NCI-H510A (cell line): ENCODE measurements at regions not wholly inside any gene's neighbourhood (a gene's known extent, or its start where the extent isn't known, plus 50 kb on each side); places are given as distances from the start of the nearest gene placed in this dataset.

ENCODE experiments used
- DNase-seq: peaks from one replicate; lab custom pipeline; 2025; lab: John Stamatoyannopoulos, UW

DNA sequence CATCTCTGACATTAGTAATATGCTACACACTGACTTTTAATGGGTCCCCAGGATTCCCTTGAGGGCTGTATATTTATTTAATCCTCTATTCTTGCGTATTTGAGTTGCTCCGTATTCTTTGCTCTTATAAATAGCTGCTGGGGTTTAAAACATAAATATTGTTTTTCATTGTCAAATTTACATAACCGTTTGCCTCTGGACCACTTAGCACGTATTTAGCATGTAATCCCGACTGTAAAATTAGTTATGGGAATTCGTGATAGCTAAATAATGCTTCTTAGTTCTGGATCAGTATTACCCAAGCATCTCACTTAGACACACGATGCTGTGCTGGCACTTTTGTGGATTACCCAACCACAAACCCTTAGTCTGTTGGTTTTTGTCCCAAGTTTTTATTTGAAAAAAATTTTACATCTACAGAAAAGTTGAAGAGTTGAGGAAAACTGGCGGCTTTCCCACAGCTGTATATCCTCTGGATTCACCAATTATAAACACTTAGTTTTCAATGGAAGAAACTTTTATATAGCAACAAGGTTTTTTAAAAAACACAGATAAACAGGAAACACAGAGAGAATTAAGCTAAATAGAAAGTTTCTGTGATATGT lies 296.8 kb upstream of the TPM1 start:
- DNase-seq: no peak

GRCh38 chr15:62748196-62748595 lies 294.4 kb upstream of the TPM1 start:
- no peak for DNase-seq

- DNase-seq: no peak
Measured at GRCh38 chr15:62749036-62749815, 293.3 kb upstream of the TPM1 start.

DNA sequence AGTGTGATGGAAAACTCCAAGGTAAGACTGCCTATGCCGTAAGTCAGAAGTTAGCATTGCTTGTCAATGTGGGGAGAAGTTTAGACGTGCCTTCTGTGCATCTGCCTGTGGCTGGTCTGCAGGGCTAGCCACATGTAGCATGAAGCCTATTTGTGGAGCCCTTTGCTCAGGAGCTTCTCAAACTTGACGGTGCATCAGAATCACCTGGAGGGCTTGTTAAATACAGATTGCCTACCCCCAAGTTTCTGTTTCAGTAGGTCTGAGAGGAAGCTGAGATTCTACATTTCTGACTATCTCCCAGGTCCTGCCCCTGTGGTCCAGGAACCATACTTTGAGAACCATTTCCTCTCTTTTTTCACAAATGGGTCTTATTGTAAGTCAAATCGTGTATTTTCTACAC lies 292.1 kb upstream of the TPM1 start:
- no peak for DNase-seq

DNA sequence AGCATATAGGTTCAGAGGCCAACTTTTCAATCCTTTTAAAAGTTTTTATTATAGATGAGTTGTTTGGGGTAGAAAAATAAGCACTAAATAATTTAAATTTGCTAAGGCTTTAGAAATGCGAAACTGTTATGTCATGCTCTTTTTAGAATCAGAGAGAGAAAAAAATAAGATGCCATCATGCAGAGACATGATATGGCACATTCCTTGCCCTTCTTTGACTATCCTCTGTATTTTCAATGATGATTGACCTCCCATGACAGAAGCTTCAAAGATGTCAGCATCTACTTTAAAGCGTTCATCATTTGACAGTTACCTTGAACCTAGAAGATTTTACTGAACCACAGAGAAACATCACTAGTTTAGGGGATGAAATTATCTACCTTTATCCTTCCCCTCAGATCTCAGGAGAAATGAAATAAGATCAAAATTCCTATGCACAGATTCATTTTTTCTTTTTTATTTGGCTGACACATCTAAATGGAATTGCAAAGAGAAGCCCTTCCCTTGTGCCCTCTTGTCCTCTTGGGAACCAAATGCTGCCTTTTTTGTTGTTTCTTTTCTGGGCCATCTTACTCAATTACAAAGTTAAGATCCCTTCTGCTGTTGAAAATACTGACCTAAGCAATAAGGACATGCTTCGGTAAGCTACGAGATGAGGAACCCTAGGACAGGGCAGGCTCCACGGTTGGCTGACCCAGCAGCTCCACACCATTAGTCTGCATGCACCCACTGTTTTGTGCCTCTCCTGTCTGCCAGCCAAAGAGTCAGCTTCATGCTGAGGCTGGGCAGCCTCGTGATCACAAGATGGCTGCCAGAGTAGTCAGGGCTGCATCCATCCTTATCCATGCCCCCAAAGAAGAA lies 289.7 kb upstream of the TPM1 start:
- no peak for DNase-seq

DNA sequence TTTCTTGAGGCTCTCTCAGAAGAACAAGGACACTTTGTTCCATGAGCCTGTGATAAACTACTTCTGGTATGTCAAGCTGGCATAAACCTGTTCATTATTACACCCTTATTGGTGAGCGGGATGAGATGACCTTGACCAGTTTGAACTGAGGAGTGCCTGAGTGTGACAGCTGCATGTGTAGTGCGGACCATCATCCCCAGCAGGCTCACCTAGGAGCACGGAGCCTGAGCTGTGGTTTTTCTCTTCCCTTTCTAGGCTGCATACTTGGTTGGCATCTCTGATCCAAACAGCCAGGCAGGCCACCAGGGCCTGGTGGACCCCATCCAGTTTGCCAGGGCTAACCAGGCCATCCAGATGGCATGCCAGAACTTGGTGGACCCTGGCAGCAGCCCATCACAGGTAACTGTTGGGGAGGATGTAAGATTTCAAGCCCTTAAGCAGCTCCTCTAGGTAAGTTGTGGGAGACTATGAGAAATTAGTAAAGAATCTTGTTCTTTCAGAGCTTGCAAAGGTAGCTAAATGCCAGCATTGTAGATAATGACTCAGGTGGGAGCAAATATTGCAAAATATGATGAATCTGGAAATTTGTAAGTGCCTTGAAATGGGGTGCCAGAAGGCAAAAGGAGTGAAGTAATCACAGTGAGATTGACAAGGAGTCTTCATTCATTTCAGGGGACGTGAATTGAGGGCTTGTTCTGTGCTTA lies 288.9 kb upstream of the TPM1 start:
- DNase-seq: no peak

DNA sequence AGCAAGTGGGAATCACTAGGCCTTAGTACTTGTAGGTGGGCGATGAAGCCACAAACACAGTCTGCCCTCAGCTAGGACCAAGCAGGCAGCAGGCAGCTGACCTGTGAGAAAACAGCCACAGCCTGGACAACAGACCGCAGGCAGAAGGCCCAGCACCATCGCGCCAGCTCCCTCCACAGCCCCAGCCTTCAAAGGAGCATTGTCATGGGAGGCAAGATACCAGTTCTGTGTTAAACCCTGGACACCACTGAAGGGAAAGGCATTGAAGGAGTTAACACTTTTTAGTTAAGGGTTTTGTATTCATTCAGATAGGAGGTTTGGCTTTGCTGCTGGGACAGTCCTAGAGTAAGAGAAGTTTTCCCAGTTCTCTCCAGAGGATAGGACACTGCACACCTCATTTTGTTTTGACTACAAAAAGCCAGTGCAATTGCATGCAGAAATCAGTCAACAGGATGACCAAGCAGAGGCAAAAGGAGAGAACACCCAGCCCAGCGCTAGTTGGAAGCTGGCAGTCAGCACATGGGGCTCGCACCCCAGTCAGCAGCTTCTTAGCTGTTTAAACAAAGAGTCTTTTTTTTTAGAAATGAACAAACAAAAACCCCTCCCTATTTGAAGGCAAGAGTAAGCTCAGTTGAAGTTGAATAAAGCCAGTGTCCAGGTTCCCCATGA lies 286.1 kb upstream of the TPM1 start:
- DNase-seq: no peak

DNA sequence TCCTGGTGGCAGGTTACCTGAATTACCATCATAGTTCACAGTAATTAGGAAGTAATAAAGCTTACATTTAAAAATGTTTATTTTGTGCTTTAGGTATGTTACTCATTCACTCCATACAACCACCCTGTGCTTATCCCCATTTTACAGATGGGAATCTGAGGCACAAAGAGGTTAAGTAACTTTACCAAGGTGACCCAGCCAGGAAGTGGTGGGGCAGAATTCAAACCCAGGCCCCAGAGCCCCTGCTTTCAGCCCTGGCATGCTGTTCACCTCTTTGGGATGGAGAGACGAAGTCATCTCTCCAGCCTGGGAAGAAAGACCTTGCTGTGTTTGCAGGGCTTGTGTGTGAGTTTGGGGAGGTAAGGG lies 285.6 kb upstream of the TPM1 start:
- no peak for DNase-seq

DNA sequence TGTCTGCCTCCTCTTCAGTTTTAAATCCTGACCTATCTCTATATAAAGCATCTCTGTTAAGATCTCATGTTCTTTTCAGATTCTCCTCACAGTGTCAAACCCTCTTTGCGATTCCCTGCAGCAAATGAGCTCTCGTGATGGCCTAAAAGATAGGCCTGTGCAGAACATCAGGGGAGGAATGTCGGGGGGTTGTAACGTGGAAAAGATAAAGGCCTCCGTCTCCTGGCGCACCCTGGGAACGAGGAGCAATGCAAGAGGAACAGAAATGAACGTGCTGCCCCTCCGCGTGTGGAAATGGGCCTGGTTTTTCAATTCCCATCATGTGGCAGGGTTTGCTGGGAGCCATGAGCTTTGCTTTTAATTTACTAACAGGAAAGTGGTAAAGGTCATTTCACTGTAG lies 285.0 kb upstream of the TPM1 start:
- no peak for DNase-seq

GRCh38 chr15:62758126-62758951 lies 284.2 kb upstream of the TPM1 start:
- no peak for DNase-seq

GRCh38 chr15:62758952-62759349 lies 283.6 kb upstream of the TPM1 start:
- DNase-seq: no peak

DNA sequence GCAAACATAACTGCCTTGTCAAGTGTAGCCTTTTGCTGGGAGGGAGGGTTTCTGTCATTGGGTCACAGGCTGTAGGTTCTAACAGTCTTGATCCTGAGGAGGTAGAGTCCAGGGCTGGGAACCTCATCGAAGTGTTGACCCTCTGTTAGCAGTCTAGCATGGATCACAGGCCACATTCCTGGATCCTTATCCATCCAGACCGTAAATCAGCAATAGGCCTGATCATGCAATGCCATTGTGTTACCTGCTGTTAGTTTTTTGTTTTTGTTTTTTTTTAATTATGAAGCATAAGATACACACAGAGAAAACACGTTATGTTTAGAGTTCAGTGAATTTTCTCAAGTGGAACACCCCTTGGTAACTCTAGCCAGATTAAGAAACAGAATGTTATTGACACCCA lies 282.0 kb upstream of the TPM1 start:
- DNase-seq: no peak

DNA sequence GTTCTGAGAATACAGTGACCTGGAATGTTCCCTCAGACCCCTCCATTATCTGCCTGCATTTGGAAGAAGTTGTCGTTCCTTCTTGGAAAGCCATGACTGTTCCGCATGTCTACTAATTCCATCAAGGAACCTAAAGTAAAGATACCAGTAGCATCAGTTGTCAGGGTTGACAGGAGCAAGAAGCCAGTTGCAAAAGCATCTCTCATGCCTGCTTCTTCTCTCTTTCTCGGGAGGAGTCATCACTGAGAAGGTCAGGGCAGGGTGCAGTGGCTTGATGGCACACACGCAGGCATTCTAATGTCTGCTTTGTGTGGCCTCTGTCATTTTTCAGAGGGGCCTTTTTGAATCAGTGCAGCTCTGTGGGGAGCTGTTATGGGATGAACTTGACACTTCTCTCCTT lies 276.6 kb upstream of the TPM1 start:
- no peak for DNase-seq

GRCh38 chr15:62766599-62766998 lies 275.9 kb upstream of the TPM1 start:
- DNase-seq: no peak

GRCh38 chr15:62769604-62770003 lies 272.9 kb upstream of the TPM1 start:
- DNase-seq: no peak

DNA sequence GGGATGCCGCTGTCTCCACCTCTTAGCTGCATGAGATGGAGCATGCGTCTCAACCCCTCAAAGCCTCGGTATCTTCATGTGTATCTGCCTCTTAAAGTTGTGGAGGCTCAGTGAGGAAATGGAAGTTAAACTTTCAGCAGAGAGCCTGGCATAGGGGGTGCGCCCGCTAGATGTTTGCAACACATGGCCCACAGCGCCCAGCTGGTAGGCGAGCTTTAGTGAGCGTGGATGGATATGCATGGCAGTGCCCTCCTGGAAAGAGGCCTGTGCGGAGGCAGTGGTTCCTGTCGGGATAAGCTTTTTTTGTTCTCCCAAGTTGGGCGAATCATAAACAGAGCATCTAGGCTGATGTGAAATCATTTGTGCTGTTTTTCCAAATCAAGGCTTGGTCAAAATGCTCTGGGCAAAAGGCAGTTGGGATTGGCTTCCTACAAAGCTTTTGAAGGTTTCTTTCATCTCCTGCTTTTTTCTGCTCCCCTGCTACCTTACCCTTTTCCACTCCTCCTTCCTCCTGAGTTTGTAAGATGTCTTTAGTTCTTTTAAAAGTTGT lies 272.4 kb upstream of the TPM1 start:
- no peak for DNase-seq

GRCh38 chr15:62770752-62771151 lies 271.8 kb upstream of the TPM1 start:
- DNase-seq: no peak

GRCh38 chr15:62771234-62771633 lies 271.3 kb upstream of the TPM1 start:
- DNase-seq: no peak

GRCh38 chr15:62773369-62774165 lies 269.0 kb upstream of the TPM1 start:
- DNase-seq: no peak

DNA sequence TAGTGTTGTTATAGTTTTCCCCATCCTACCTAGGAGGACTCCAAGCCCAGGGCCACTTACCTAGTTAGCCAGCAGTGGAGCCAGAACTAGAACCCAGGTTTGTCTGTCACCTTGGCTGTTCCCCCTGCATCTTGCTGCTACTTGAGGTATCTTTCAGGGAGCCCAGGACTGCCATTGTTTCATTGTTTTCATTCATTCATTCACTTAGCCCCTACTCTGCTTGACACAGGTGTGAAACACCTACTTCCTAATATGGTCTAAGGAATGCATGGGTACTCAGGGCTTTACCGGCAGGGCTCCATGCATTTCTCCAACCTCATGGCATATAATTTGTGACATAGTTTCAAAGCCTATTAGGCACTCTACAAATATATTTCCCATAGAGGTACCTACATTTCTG lies 266.6 kb upstream of the TPM1 start:
- DNase-seq: no peak
